Sigmoid colon (tissue), 4 donors: ENCODE measurements at regions not wholly inside any gene's neighbourhood (a gene's known extent, or its start where the extent isn't known, plus 50 kb on each side); places are given as distances from the start of the nearest gene placed in this dataset.

Source experiments
- POLR2A ChIP-seq, 2 donors: fragments of 450-650 bp; IDR thresholded peaks; one replicate each; pipeline ENCODE4 v1.6.1; 2016; ENCODE audit warnings: antibody characterized with exemption in 2 of 2, mild to moderate bottlenecking in 2 of 2, moderate library complexity in 2 of 2
- POLR2AphosphoS5 ChIP-seq, 4 donors: sonication (generic); formaldehyde crosslinking; IDR thresholded peaks; one replicate each; pipeline ENCODE4 v1.6.1; 2017; ENCODE audit warnings: antibody characterized with exemption in 4 of 4
- TF ChIP-seq, protein P1 (sequence below), 4 experiments: fragments of 450-650 bp in 3 of 4; fragments of 200-600 bp in 1 of 4; IDR thresholded peaks; one replicate each; pipeline ENCODE4 v1.5.1; 2016 to 2019; ENCODE audit warnings: antibody characterized with exemption in 4 of 4, mild to moderate bottlenecking in 3 of 4, moderate library complexity in 2 of 4

DNA sequence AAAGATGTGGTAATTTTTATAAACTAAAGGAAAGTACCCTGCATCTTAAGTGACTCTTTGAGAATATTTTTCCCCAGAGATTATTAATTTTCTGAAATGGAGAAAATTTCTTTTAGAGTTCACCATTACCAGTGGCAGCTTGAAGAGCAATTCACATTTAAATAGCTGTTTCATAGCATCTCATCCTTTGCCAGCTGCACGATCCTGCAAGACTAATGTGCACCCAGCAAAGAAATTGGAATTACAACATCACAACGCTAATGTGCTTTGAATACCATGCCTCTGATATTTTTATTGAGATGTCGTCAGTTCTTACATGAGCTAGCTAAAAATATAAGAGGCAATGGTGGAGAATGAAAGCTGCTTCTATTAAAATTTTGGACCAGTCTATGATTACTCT is 423.5 kb downstream of the TAF11L14 start:
- TF ChIP-seq, protein P1, sequence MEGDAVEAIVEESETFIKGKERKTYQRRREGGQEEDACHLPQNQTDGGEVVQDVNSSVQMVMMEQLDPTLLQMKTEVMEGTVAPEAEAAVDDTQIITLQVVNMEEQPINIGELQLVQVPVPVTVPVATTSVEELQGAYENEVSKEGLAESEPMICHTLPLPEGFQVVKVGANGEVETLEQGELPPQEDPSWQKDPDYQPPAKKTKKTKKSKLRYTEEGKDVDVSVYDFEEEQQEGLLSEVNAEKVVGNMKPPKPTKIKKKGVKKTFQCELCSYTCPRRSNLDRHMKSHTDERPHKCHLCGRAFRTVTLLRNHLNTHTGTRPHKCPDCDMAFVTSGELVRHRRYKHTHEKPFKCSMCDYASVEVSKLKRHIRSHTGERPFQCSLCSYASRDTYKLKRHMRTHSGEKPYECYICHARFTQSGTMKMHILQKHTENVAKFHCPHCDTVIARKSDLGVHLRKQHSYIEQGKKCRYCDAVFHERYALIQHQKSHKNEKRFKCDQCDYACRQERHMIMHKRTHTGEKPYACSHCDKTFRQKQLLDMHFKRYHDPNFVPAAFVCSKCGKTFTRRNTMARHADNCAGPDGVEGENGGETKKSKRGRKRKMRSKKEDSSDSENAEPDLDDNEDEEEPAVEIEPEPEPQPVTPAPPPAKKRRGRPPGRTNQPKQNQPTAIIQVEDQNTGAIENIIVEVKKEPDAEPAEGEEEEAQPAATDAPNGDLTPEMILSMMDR (IDR thresholded peaks at IDR 0.05): no peak
- no peak for TF ChIP-seq POLR2AphosphoS5 (IDR thresholded peaks at IDR 0.05)
- no peak for TF ChIP-seq POLR2A (IDR thresholded peaks at IDR 0.05)
